ENCODE measurements at regions not wholly inside any gene's neighbourhood (a gene's known extent, or its start where the extent isn't known, plus 50 kb on each side); places are given as distances from the start of the nearest gene placed in this dataset.
"Not testable (repeated sequence)": the region's sequence is repeated elsewhere in the genome, so short reads cannot be mapped to it uniquely, and the experiment has no call there.

DNA sequence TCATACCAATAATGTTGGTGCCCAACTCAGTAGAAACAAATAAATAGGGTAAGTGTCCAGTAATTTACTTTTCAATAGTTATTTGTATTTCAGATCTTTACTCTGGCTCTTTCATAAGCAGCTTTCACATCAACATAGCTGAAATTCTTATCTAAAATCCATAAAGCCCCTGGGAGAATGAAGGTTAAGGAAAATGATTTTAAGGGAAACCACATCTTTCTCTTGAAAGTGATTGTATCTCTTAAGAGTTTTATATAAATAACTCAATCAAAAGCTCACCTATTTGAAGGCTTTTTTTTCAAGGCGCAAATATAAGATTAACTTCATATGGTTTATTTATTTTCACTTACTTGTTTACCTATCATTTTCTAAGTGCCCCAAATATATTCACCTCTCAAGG lies 324.4 kb downstream of the HGF start:
- intact Hi-C loops (cut with DNase I, micrococcal nuclease), result no loop called here
- ATAC-seq (no peak), DNase-seq (no peak)
- no peaks in the 10 kb centered on the region for H3K4me1 Mint-ChIP-seq
- H3K27ac Mint-ChIP-seq, result no peak overlapping the region
- POLR2A ChIA-PET, result no interaction called here
- H3K4me3 Mint-ChIP-seq, result no peak overlapping the region
- CTCF ChIA-PET, result no interaction called here
- no peaks in the 10 kb centered on the region for H3K27me3 Mint-ChIP-seq
- H3K9me3 Mint-ChIP-seq (ENCODE audit: low read depth), result no peaks in the 10 kb centered on the region
- H3K36me3 Mint-ChIP-seq (ENCODE audit: low read depth), result no peaks in the 10 kb centered on the region

DNA sequence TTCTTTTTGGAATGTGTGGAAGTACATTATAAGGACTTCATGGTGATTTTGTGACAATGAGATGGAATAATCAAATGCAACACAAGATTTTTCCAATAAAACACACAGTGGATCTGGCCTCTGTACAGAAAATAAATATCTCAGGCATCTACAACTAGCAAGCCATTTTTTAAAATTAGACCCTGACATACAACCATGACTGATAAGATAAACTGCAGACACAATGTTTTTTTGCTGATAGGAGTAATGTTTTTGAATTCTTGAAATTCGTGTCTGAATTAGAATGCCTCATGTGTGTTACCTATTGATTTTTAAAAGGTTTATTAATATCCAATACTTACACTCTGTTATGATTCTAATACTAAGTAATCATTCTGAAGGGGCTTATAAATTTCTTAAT lies 328.1 kb downstream of the HGF start:
- H3K27ac Mint-ChIP-seq, result no peak overlapping the region
- no peaks in the 10 kb centered on the region for H3K27me3 Mint-ChIP-seq
- peaks cover 5% of the 10 kb centered on the region for H3K9me3 Mint-ChIP-seq (ENCODE audit: low read depth)
- ChIA-PET CTCF (interaction anchor here (0.5 kb wide), 1 partner anchor 25 kb away, joined by 3 read pairs; no protein-coding TSS in a partner anchor), POLR2A (no interaction called here)
- no peak overlapping the region for H3K4me3 Mint-ChIP-seq
- intact Hi-C loops (cut with DNase I, micrococcal nuclease), result no loop called here
- DNase-seq (no peak), ATAC-seq (no peak)
- H3K4me1 Mint-ChIP-seq, result no peaks in the 10 kb centered on the region
- H3K36me3 Mint-ChIP-seq (ENCODE audit: low read depth), result no peaks in the 10 kb centered on the region

DNA sequence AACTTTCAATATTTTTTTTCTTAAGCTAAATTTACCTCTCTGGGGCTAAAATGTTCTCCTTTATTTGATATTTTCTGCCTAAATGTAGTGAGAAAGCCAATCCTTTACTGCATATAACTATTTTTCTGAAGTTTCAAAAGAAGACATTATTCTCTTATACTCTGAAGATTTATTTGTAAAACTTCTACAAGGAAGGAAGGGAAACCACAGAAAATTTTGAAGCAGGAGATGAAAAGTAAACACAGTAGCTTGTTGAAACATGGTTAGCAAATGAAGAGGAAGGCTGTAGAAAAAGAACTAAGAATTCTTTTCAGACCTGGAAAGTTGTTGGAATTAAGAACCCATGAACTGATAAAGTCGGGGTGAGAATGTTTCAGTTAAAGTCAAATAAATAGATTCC lies 330.3 kb downstream of the HGF start:
- H3K9me3 Mint-ChIP-seq (ENCODE audit: low read depth), result peaks cover 5% of the 10 kb centered on the region
- H3K27ac Mint-ChIP-seq, result no peak overlapping the region
- ChIA-PET CTCF (no interaction called here), POLR2A (no interaction called here)
- no peaks in the 10 kb centered on the region for H3K4me1 Mint-ChIP-seq
- ATAC-seq (no peak), DNase-seq (no peak)
- H3K27me3 Mint-ChIP-seq, result no peaks in the 10 kb centered on the region
- H3K4me3 Mint-ChIP-seq, result no peak overlapping the region
- intact Hi-C loops (cut with DNase I, micrococcal nuclease), result no loop called here
- H3K36me3 Mint-ChIP-seq (ENCODE audit: low read depth), result no peaks in the 10 kb centered on the region

DNA sequence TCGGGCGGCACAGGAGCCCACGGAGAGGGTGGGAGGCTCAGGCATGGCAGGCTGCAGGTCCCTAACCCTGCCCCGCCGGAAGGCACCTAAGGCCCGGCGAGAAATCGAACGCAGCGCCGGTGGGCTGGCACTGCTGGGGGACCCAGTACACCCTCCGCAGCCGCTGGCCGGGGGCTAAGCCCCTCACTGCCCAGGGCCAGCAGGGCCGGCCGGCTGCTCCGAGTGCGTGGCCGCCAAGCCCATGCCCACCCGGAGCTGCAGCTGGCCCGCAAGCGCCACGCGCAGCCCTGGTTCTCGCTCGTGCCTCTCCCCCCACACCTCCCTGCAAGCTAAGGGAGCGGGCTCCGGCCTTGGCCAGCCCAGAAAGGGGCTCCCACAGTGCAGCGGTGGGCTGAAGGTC lies 332.7 kb downstream of the HGF start:
- DNase-seq; ATAC-seq; H3K9me3 Mint-ChIP-seq (ENCODE audit: low read depth); H3K27ac Mint-ChIP-seq; intact Hi-C loops (cut with DNase I, micrococcal nuclease); H3K4me3 Mint-ChIP-seq; H3K36me3 Mint-ChIP-seq (ENCODE audit: low read depth); CTCF ChIA-PET; H3K4me1 Mint-ChIP-seq; H3K27me3 Mint-ChIP-seq: not testable (repeated sequence)
- POLR2A ChIA-PET, result interaction anchor here (0.6 kb wide), 1 partner anchor 138 kb away, joined by 3 read pairs; no protein-coding TSS in a partner anchor

GRCh38 chr7:81433692-81434331 lies 336.0 kb downstream of the HGF start:
- peaks cover 5% of the 10 kb centered on the region for H3K9me3 Mint-ChIP-seq (ENCODE audit: low read depth)
- ChIA-PET POLR2A (no interaction called here), CTCF (no interaction called here)
- no peak for ATAC-seq
- no peak for DNase-seq
- intact Hi-C loops (cut with DNase I, micrococcal nuclease), result no loop called here
- H3K36me3 Mint-ChIP-seq (ENCODE audit: low read depth), result no peaks in the 10 kb centered on the region
- no peaks in the 10 kb centered on the region for H3K4me1 Mint-ChIP-seq
- no peaks in the 10 kb centered on the region for H3K27me3 Mint-ChIP-seq
- no peak overlapping the region for H3K4me3 Mint-ChIP-seq
- no peak overlapping the region for H3K27ac Mint-ChIP-seq

DNA sequence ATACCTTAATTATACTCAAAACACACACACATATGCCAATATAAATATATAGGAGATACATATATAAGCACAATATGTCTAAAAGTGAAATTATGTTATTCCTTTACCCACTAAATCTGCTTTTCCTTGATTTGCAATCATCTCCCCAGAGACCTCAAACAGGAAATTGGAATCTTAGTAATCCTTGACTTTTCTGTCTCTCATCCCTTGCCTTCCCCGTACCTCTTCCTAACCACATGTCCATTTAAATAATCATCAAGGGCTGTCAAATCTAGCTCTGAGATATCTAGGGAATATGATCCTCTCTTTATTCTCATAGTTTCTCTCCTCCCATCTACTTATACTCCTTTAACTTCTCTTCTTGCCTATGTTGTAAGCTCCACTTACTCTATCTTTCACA lies 336.6 kb downstream of the HGF start:
- H3K4me1 Mint-ChIP-seq, result no peaks in the 10 kb centered on the region
- ChIA-PET CTCF (interaction anchor here (0.6 to 1.1 kb wide), 2 partner anchors 18 to 35 kb away, joined by 3 to 4 read pairs; no protein-coding TSS in a partner anchor), POLR2A (no interaction called here)
- H3K27me3 Mint-ChIP-seq, result no peaks in the 10 kb centered on the region
- no peak overlapping the region for H3K4me3 Mint-ChIP-seq
- ATAC-seq (no peak), DNase-seq (no peak)
- no peaks in the 10 kb centered on the region for H3K36me3 Mint-ChIP-seq (ENCODE audit: low read depth)
- peaks cover 5% of the 10 kb centered on the region for H3K9me3 Mint-ChIP-seq (ENCODE audit: low read depth)
- no peak overlapping the region for H3K27ac Mint-ChIP-seq
- intact Hi-C loops (cut with DNase I, micrococcal nuclease), result no loop called here

GRCh38 chr7:81430761-81431160 lies 339.1 kb downstream of the HGF start:
- no peak overlapping the region for H3K27ac Mint-ChIP-seq
- ChIA-PET POLR2A (no interaction called here), CTCF (interaction anchor here (0.6 kb wide), 1 partner anchor 720 kb away, joined by 3 read pairs; no protein-coding TSS in a partner anchor)
- H3K4me3 Mint-ChIP-seq, result no peak overlapping the region
- H3K9me3 Mint-ChIP-seq (ENCODE audit: low read depth), result no peaks in the 10 kb centered on the region
- H3K27me3 Mint-ChIP-seq, result no peaks in the 10 kb centered on the region
- H3K36me3 Mint-ChIP-seq (ENCODE audit: low read depth), result no peaks in the 10 kb centered on the region
- no peaks in the 10 kb centered on the region for H3K4me1 Mint-ChIP-seq
- ATAC-seq (no peak), DNase-seq (no peak)
- intact Hi-C loops (cut with DNase I, micrococcal nuclease), result no loop called here

DNA sequence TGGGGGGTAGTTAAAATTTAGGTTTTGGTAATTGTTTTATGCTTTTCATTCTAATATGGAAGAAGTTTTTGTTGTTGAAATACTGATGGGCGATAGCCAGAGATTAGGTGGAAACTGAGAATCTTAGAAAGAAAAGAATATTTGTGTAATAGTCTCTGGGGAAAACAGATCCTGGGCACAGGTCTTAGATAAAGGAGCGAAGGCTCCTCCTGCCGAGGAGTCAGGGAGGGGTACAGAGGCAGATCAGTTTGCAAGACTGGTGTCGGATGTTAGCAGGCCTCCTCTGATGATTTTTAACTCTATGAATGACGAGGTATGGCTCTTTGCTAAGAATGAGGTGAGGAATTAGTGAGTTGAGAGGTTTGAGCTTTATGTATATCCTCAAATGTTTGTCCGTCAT lies 339.7 kb downstream of the HGF start:
- Mint-ChIP-seq H3K27ac (no peak overlapping the region), H3K4me1 (no peaks in the 10 kb centered on the region), H3K36me3 (ENCODE audit: low read depth) (no peaks in the 10 kb centered on the region), H3K4me3 (no peak overlapping the region), H3K9me3 (ENCODE audit: low read depth) (peaks cover 2% of the 10 kb centered on the region), H3K27me3 (no peaks in the 10 kb centered on the region)
- ChIA-PET CTCF (interaction anchor here (0.6 kb wide), 1 partner anchor 720 kb away, joined by 3 read pairs; no protein-coding TSS in a partner anchor), POLR2A (no interaction called here)
- intact Hi-C loops (cut with DNase I, micrococcal nuclease), result no loop called here
- ATAC-seq (no peak), DNase-seq (no peak)

- intact Hi-C loops (cut with DNase I, micrococcal nuclease), result no loop called here
- ChIA-PET POLR2A (no interaction called here), CTCF (no interaction called here)
- Mint-ChIP-seq H3K9me3 (ENCODE audit: low read depth) (peaks cover 2% of the 10 kb centered on the region), H3K36me3 (ENCODE audit: low read depth) (no peaks in the 10 kb centered on the region), H3K4me1 (no peaks in the 10 kb centered on the region), H3K27ac (no peak overlapping the region), H3K4me3 (no peak overlapping the region), H3K27me3 (no peaks in the 10 kb centered on the region)
- ATAC-seq (no peak), DNase-seq (no peak)
These were observed 342.4 kb downstream of the HGF start for GRCh38 chr7:81427461-81427860.

- no peak overlapping the region for H3K4me3 Mint-ChIP-seq
- ChIA-PET POLR2A (no interaction called here), CTCF (no interaction called here)
- H3K27me3 Mint-ChIP-seq, result no peaks in the 10 kb centered on the region
- ATAC-seq, result no peak
- no peak overlapping the region for H3K27ac Mint-ChIP-seq
- no peaks in the 10 kb centered on the region for H3K36me3 Mint-ChIP-seq (ENCODE audit: low read depth)
- intact Hi-C loops (cut with DNase I, micrococcal nuclease), result no loop called here
- H3K9me3 Mint-ChIP-seq (ENCODE audit: low read depth), result peaks cover 3% of the 10 kb centered on the region
- no peaks in the 10 kb centered on the region for H3K4me1 Mint-ChIP-seq
- no peak for DNase-seq
These were observed 349.2 kb downstream of the HGF start for GRCh38 chr7:81420526-81421226.

- H3K27me3 Mint-ChIP-seq, result no peaks in the 10 kb centered on the region
- DNase-seq (no peak), ATAC-seq (no peak)
- no peak overlapping the region for H3K4me3 Mint-ChIP-seq
- no peaks in the 10 kb centered on the region for H3K4me1 Mint-ChIP-seq
- H3K27ac Mint-ChIP-seq, result no peak overlapping the region
- intact Hi-C loops (cut with DNase I, micrococcal nuclease), result no loop called here
- H3K9me3 Mint-ChIP-seq (ENCODE audit: low read depth), result peaks cover 1% of the 10 kb centered on the region
- POLR2A ChIA-PET, result no interaction called here
- H3K36me3 Mint-ChIP-seq (ENCODE audit: low read depth), result no peaks in the 10 kb centered on the region
- CTCF ChIA-PET, result interaction anchor here (0.5 to 1.0 kb wide), 2 partner anchors 31 to 117 kb away, joined by 3 read pairs; no protein-coding TSS in a partner anchor
These were observed 350.1 kb downstream of the HGF start for GRCh38 chr7:81419731-81420130.

DNA sequence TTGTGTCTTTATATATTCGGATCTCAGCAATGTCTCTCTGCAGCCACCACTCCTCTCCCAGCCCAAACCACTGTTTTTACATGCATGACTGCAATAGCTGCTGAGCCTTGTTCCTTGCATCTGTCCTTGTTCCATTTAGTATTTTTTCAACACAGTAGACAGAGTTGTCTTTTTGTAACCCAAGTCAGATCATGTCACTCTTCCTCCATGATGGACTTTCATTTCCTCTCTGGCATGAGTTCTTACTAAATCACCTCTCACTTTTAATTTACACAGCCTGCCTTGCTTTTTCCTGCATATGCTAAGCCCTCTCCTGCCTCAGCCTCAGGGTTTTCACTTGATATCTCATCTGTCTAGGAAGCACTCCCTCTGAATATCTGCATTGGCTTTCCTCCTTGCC lies 353.2 kb downstream of the HGF start:
- no peaks in the 10 kb centered on the region for H3K36me3 Mint-ChIP-seq (ENCODE audit: low read depth)
- H3K27me3 Mint-ChIP-seq, result no peaks in the 10 kb centered on the region
- intact Hi-C loops (cut with DNase I, micrococcal nuclease), result no loop called here
- ATAC-seq (no peak), DNase-seq (no peak)
- peaks cover 1% of the 10 kb centered on the region for H3K9me3 Mint-ChIP-seq (ENCODE audit: low read depth)
- H3K4me3 Mint-ChIP-seq, result no peak overlapping the region
- no peak overlapping the region for H3K27ac Mint-ChIP-seq
- CTCF ChIA-PET, result no interaction called here
- H3K4me1 Mint-ChIP-seq, result no peaks in the 10 kb centered on the region
- POLR2A ChIA-PET, result no interaction called here

All from activated CD4-positive, alpha-beta T cell treated with anti-CD3 and anti-CD28 coated beads for 36 hours (primary cell).